Neutrophil (primary cell): ENCODE measurements at regions not wholly inside any gene's neighbourhood (a gene's known extent, or its start where the extent isn't known, plus 50 kb on each side); places are given as distances from the start of the nearest gene placed in this dataset.

Source experiments
- H3K27ac ChIP-seq: fragments of 200-600 bp; sonication (generic); 2 replicates; pipeline ENCODE4 v1.5.1; 2016; ENCODE audit warnings: mild to moderate bottlenecking, moderate library complexity
- H3K27me3 ChIP-seq: fragments of 200-600 bp; sonication (generic); 2 replicates; pipeline ENCODE4 v1.6.0; 2016; ENCODE audit warnings: mild to moderate bottlenecking
- H3K36me3 ChIP-seq: fragments of 200-600 bp; sonication (generic); 2 replicates; pipeline ENCODE4 v1.5.1; 2017
- H3K4me1 ChIP-seq, 2 experiments: fragments of 200-600 bp in 1 of 2; sonication (generic) in 1 of 2; 1 replicate in 1 of 2; 2 replicates in 1 of 2; pipeline versions ENCODE4 v1.5.1 to v1.6.1; 2013 to 2016; ENCODE audit warnings: low read depth in 1 of 2, low read length in 1 of 2, mild to moderate bottlenecking in 1 of 2, moderate library complexity in 1 of 2; ENCODE audit not compliant: control insufficient read depth in 1 of 2, insufficient read depth in 1 of 2
- H3K4me3 ChIP-seq, 2 experiments: fragments of 200-600 bp in 1 of 2; sonication (generic) in 1 of 2; 1 replicate in 1 of 2; 2 replicates in 1 of 2; pipeline ENCODE4 v1.5.1; 2013 to 2016; ENCODE audit warnings: low read depth in 1 of 2, low read length in 1 of 2, mild to moderate bottlenecking in 1 of 2, moderate library complexity in 1 of 2
- H3K9me3 ChIP-seq: fragments of 200-600 bp; sonication (generic); 2 replicates; pipeline ENCODE4 v1.5.1; 2016
- CTCF ChIP-seq: fragments of 200-600 bp; sonication (generic); IDR thresholded peaks from 2 replicates; pipeline ENCODE4 v1.5.1; 2016; ENCODE audit warnings: antibody characterized with exemption

GRCh38 chr2:189260361-189260814 lies 80.8 kb upstream of the COL5A2 start:
- no peak for TF ChIP-seq CTCF
- Histone ChIP-seq H3K36me3 (no peaks in the 10 kb centered on the region), H3K9me3 (no peaks in the 10 kb centered on the region), H3K4me1 (no peaks in the 10 kb centered on the region), H3K27ac (no peak overlapping the region), H3K27me3 (no peaks in the 10 kb centered on the region), H3K4me3 (no peak overlapping the region)

- Histone ChIP-seq H3K27ac (no peak overlapping the region), H3K4me3 (no peak overlapping the region), H3K9me3 (no peaks in the 10 kb centered on the region), H3K4me1 (no peaks in the 10 kb centered on the region), H3K27me3 (no peaks in the 10 kb centered on the region), H3K36me3 (no peaks in the 10 kb centered on the region)
- TF ChIP-seq CTCF, result no peak
Measured at GRCh38 chr2:189261431-189261841, 81.9 kb upstream of the COL5A2 start.

- H3K4me3 ChIP-seq, result no peak overlapping the region
- no peak overlapping the region for H3K27ac ChIP-seq
- TF ChIP-seq CTCF, result no peak
- no peaks in the 10 kb centered on the region for H3K9me3 ChIP-seq
- H3K27me3 ChIP-seq, result no peaks in the 10 kb centered on the region
- no peaks in the 10 kb centered on the region for H3K4me1 ChIP-seq
- no peaks in the 10 kb centered on the region for H3K36me3 ChIP-seq
Measured at GRCh38 chr2:189261916-189262315, 82.4 kb upstream of the COL5A2 start.

GRCh38 chr2:189265696-189266320 lies 86.2 kb upstream of the COL5A2 start:
- H3K36me3 ChIP-seq, result no peaks in the 10 kb centered on the region
- no peaks in the 10 kb centered on the region for H3K27me3 ChIP-seq
- H3K4me3 ChIP-seq, result no peak overlapping the region
- no peak overlapping the region for H3K27ac ChIP-seq
- no peaks in the 10 kb centered on the region for H3K4me1 ChIP-seq
- no peak for TF ChIP-seq CTCF
- no peaks in the 10 kb centered on the region for H3K9me3 ChIP-seq

GRCh38 chr2:189267491-189267890 lies 87.9 kb upstream of the COL5A2 start:
- H3K4me3 ChIP-seq, result no peak overlapping the region
- no peaks in the 10 kb centered on the region for H3K9me3 ChIP-seq
- H3K27ac ChIP-seq, result no peak overlapping the region
- H3K27me3 ChIP-seq, result no peaks in the 10 kb centered on the region
- H3K36me3 ChIP-seq, result no peaks in the 10 kb centered on the region
- no peak for TF ChIP-seq CTCF
- no peaks in the 10 kb centered on the region for H3K4me1 ChIP-seq
